ENCODE measurements at regions not wholly inside any gene's neighbourhood (a gene's known extent, or its start where the extent isn't known, plus 50 kb on each side); places are given as distances from the start of the nearest gene placed in this dataset.
A peak's percentile ranks its signal among the peaks of the same experiment; 100 is the strongest.

DNA sequence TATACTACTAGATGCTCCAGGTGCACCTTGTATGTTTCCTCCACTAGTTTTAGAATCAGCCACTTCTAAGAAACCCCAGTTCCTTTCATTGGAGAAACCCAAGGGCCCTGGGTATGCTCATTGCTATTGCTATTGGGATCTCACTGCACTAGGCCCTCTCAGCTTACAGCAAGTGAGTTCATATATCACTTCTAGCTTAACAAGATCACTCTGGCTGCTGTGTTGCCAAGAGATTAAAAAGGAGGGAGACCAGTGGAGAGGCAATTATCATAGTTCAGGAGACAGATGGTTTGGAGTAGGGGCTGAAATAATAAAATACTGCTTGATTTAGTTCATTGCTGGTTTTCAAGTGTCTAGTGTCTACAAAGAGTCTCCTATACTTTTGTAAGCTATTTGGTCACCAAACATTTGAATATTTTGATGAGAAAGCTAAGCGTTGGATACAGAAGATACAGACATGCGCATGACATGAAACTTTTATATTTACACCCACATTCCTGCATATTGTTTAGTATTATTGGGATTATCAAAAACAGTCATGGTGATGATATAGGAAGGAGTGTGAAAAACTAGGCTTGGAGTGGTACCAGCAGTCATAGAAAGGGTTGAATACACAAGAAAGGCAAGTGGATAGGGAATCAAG is 671.9 kb downstream of the ADGRL2 start:
- no peak for ATAC-seq
- no peak for TF ChIP-seq CTCF (IDR thresholded peaks at IDR 0.05)
- no peak overlapping the region for H3K27ac ChIP-seq
- H3K9me3 ChIP-seq: no peaks in the 10 kb centered on the region
- no peaks in the 10 kb centered on the region for H3K4me1 ChIP-seq
- DNase-seq: no peak
- H3K36me3 ChIP-seq: no peaks in the 10 kb centered on the region
- intact Hi-C loops (cut with DNase I): no loop called here
- H3K4me3 ChIP-seq: no peak overlapping the region
- H3K27me3 ChIP-seq: no peaks in the 10 kb centered on the region

DNA sequence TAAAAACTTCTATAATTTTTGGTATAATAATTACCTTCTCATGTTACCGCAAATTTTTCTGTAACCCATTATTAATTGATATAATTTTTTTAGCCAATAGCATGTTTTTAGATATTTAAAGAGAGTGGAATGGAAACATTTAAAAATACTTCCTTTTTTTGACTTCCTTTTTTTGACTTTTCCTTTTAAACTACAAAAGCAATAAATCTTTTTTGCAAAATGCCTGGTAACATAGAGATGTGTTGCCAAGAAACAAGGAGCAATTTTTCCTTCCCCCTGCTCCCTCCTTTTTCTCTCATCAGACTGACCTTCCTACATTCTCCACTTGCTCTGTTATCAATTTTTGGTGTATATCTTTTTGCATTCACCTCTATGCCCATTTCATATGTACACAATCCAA is 666.2 kb downstream of the ADGRL2 start:
- no peaks in the 10 kb centered on the region for H3K4me1 ChIP-seq
- H3K27ac ChIP-seq: no peak overlapping the region
- no peaks in the 10 kb centered on the region for H3K27me3 ChIP-seq

DNA sequence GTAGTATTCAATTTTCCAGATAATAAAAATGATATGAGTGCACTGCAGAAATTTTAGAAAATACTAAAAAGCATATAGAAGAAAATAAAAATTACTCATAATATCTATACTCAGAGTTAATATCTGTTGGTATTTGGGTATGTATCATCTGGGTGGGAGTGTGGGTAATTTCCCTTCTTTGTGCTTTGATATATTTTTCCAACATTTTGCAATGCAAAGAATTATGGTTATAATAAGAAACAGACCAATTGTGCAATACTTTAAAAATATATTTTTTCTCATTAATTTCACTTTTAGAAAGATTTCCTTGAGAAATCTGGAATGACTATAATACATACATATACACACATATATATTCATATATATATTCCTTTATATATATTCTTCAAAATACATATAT is 665.7 kb downstream of the ADGRL2 start:
- Histone ChIP-seq H3K9me3 (no peaks in the 10 kb centered on the region), H3K27me3 (no peaks in the 10 kb centered on the region), H3K36me3 (no peaks in the 10 kb centered on the region), H3K4me3 (no peak overlapping the region), H3K27ac (no peak overlapping the region), H3K4me1 (no peaks in the 10 kb centered on the region)
- ATAC-seq: no peak
- DNase-seq: no peak
- TF ChIP-seq CTCF (IDR thresholded peaks at IDR 0.05): no peak
- intact Hi-C loops (cut with DNase I): no loop called here

More for the DNA sequence above, 666.2 kb downstream of the ADGRL2 start:
- no peak for DNase-seq
- intact Hi-C loops (cut with DNase I): no loop called here
- TF ChIP-seq CTCF (IDR thresholded peaks at IDR 0.05): no peak
- no peak for ATAC-seq
- no peaks in the 10 kb centered on the region for H3K36me3 ChIP-seq
- H3K4me3 ChIP-seq: no peak overlapping the region
- H3K9me3 ChIP-seq: no peaks in the 10 kb centered on the region

- no peaks in the 10 kb centered on the region for H3K36me3 ChIP-seq
- TF ChIP-seq CTCF (IDR thresholded peaks at IDR 0.05): no peak
- intact Hi-C loops (cut with DNase I): no loop called here
- H3K4me1 ChIP-seq: no peaks in the 10 kb centered on the region
- peak overlapping the region in 1 of 2 donors; percentile 2 for H3K27ac ChIP-seq
- H3K27me3 ChIP-seq: no peaks in the 10 kb centered on the region
- H3K9me3 ChIP-seq: no peaks in the 10 kb centered on the region
- H3K4me3 ChIP-seq: no peak overlapping the region
- ATAC-seq: peak; percentile 34
- no peak for DNase-seq
These were observed 664.3 kb downstream of the ADGRL2 start for GRCh38 chr1:82465024-82465423.

DNA sequence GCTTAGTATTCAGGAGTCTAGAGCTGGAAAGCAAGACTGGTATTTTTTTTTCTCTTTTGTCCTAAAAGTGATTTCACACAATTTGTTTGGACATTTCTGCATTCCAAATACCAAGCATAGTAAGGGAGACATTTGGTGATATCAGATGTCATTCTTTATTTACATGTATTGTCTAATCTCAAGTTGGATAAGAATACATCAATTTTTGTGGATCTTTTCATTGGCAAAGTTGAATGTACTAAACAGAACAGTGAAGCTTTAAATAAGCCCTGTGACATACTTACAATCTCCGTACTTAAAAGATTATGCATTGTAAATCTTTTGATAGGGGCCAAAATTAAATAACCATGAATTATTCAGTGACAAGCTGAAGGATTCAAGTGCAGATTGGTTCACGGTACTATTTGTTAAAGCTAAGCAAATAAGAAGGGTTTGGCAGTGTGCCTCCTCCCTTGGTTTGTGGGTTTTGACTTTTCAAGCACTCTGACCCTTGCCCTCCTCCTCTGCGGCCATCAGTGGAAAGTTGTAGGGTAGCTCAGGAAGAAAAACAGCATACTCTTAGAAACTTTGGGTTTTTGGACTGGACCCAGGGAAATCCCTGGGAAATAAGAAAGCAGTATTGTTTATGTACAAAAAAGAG is 663.7 kb downstream of the ADGRL2 start:
- no peak for TF ChIP-seq CTCF (IDR thresholded peaks at IDR 0.05)
- Histone ChIP-seq H3K9me3 (no peaks in the 10 kb centered on the region), H3K27me3 (no peaks in the 10 kb centered on the region), H3K4me3 (no peak overlapping the region), H3K4me1 (no peaks in the 10 kb centered on the region), H3K36me3 (no peaks in the 10 kb centered on the region), H3K27ac (peak overlapping the region in 1 of 2 donors; percentile 2)
- peak in 3 of 4 donors; percentile 50 to 80 (median 74) for DNase-seq
- peak; percentile 82 for ATAC-seq
- intact Hi-C loops (cut with DNase I): no loop called here

Data from left lung (tissue), 4 donors.